ENCODE measurements at regions not wholly inside any gene's neighbourhood (a gene's known extent, or its start where the extent isn't known, plus 50 kb on each side); places are given as distances from the start of the nearest gene placed in this dataset.
A peak's percentile ranks its signal among the peaks of the same experiment; 100 is the strongest.

- peaks cover 31% of the 10 kb centered on the region for H3K4me1 Mint-ChIP-seq
- H3K27me3 Mint-ChIP-seq (ENCODE audit: low read depth): peaks cover 25% of the 10 kb centered on the region
- H3K27ac Mint-ChIP-seq: peak overlapping the region in 1 of 3 experiments; percentile 32
- H3K9me3 Mint-ChIP-seq: no peaks in the 10 kb centered on the region
- no peak overlapping the region for H3K4me3 Mint-ChIP-seq
- no peaks in the 10 kb centered on the region for H3K36me3 Mint-ChIP-seq (ENCODE audit: low read depth)
- no peak for TF ChIP-seq CTCF (IDR thresholded peaks at IDR 0.05; ENCODE audit: unreplicated experiment in 3 of 3)
Measured at GRCh38 chr11:115887316-115887715, 383.1 kb upstream of the CADM1 start.

GRCh38 chr11:115886422-115886733 is 382.2 kb upstream of the CADM1 start:
- Mint-ChIP-seq H3K27me3 (ENCODE audit: low read depth) (peaks cover 19% of the 10 kb centered on the region), H3K4me3 (no peak overlapping the region), H3K36me3 (ENCODE audit: low read depth) (peaks cover 7% of the 10 kb centered on the region), H3K4me1 (peaks cover 31% of the 10 kb centered on the region), H3K9me3 (peaks cover 8% of the 10 kb centered on the region), H3K27ac (peak overlapping the region; percentile 72 to 94 (median 87))
- no peak for TF ChIP-seq CTCF (IDR thresholded peaks at IDR 0.05; ENCODE audit: unreplicated experiment in 3 of 3)

- H3K36me3 Mint-ChIP-seq (ENCODE audit: low read depth): peaks cover 7% of the 10 kb centered on the region
- no peak for TF ChIP-seq CTCF (IDR thresholded peaks at IDR 0.05; ENCODE audit: unreplicated experiment in 3 of 3)
- H3K4me3 Mint-ChIP-seq: no peak overlapping the region
- peaks cover 13% of the 10 kb centered on the region for H3K27me3 Mint-ChIP-seq (ENCODE audit: low read depth)
- peaks cover 31% of the 10 kb centered on the region for H3K4me1 Mint-ChIP-seq
- H3K27ac Mint-ChIP-seq: peak overlapping the region; percentile 72 to 94 (median 87)
- peaks cover 13% of the 10 kb centered on the region for H3K9me3 Mint-ChIP-seq
Measured at GRCh38 chr11:115885535-115886421, 381.6 kb upstream of the CADM1 start.

GRCh38 chr11:115884800-115885534 is 380.8 kb upstream of the CADM1 start:
- Mint-ChIP-seq H3K36me3 (ENCODE audit: low read depth) (peaks cover 7% of the 10 kb centered on the region), H3K9me3 (peaks cover 20% of the 10 kb centered on the region), H3K27me3 (ENCODE audit: low read depth) (peaks cover 12% of the 10 kb centered on the region)

GRCh38 chr11:115874843-115875242 is 370.6 kb upstream of the CADM1 start:
- Mint-ChIP-seq H3K36me3 (ENCODE audit: low read depth) (no peaks in the 10 kb centered on the region), H3K27me3 (ENCODE audit: low read depth) (peaks cover 7% of the 10 kb centered on the region), H3K4me1 (peaks cover 39% of the 10 kb centered on the region), H3K27ac (no peak overlapping the region), H3K9me3 (peaks cover 6% of the 10 kb centered on the region), H3K4me3 (no peak overlapping the region)
- TF ChIP-seq CTCF (IDR thresholded peaks at IDR 0.05; ENCODE audit: unreplicated experiment in 3 of 3): no peak

More at GRCh38 chr11:115884800-115885534, 380.8 kb upstream of the CADM1 start:
- peaks cover 31% of the 10 kb centered on the region for H3K4me1 Mint-ChIP-seq
- TF ChIP-seq CTCF (IDR thresholded peaks at IDR 0.05; ENCODE audit: unreplicated experiment in 3 of 3): no peak
- H3K27ac Mint-ChIP-seq: peak overlapping the region; percentile 72 to 94 (median 87)
- peak overlapping the region in 1 of 3 experiments; percentile 11 for H3K4me3 Mint-ChIP-seq
